ENCODE measurements at regions not wholly inside any gene's neighbourhood (a gene's known extent, or its start where the extent isn't known, plus 50 kb on each side); places are given as distances from the start of the nearest gene placed in this dataset.
A peak's percentile ranks its signal among the peaks of the same experiment; 100 is the strongest.

- no peaks in the 10 kb centered on the region for H3K27me3 ChIP-seq
- ATAC-seq (peak in 3 of 4 donors; percentile 11 to 28 (median 23)), DNase-seq (no peak)
- no CpG with 5 or more reads among the region's 8 CpGs for WGBS (ENCODE audit: insufficient coverage, low coverage, low lambda C conversion rate, missing lambda C conversion rate)
- peaks cover 0 to 4% (median 0%) of the 10 kb centered on the region in 4 donors for H3K4me1 ChIP-seq
- no peaks in the 10 kb centered on the region for H3K9me3 ChIP-seq
- no peak overlapping the region for H3K4me3 ChIP-seq
- TF ChIP-seq POLR2A (IDR thresholded peaks at IDR 0.05), result no peak
- no peak for TF ChIP-seq CTCF (IDR thresholded peaks at IDR 0.05)
- intact Hi-C loops (cut with DNase I), result no loop called here
- peaks cover 0 to 7% (median 3%) of the 10 kb centered on the region in 4 donors for H3K36me3 ChIP-seq
- H3K27ac ChIP-seq, result no peak overlapping the region
Observed at GRCh38 chr12:124432376-124432775, 135.0 kb downstream of the NCOR2 start.

- H3K4me1 ChIP-seq, result peaks cover 0 to 6% (median 0%) of the 10 kb centered on the region in 4 donors
- 80% methylated on average over 1 of the region's 8 CpGs for WGBS (ENCODE audit: insufficient coverage, low coverage, low lambda C conversion rate, missing lambda C conversion rate)
- H3K27me3 ChIP-seq, result no peaks in the 10 kb centered on the region
- H3K36me3 ChIP-seq, result peaks cover 0 to 7% (median 3%) of the 10 kb centered on the region in 4 donors
- no peak overlapping the region for H3K27ac ChIP-seq
- H3K4me3 ChIP-seq, result no peak overlapping the region
- intact Hi-C loops (cut with DNase I), result no loop called here
- no peak for TF ChIP-seq POLR2A (IDR thresholded peaks at IDR 0.05)
- TF ChIP-seq CTCF (IDR thresholded peaks at IDR 0.05), result no peak
- H3K9me3 ChIP-seq, result no peaks in the 10 kb centered on the region
- no peak for ATAC-seq
- no peak for DNase-seq
Observed at GRCh38 chr12:124431971-124432370, 135.4 kb downstream of the NCOR2 start.

GRCh38 chr12:124430491-124430890 is 135.6 kb downstream of the RFLNA start:
- TF ChIP-seq CTCF (IDR thresholded peaks at IDR 0.05) (no peak), POLR2A (IDR thresholded peaks at IDR 0.05) (no peak)
- H3K36me3 ChIP-seq, result peaks cover 0 to 15% (median 3%) of the 10 kb centered on the region in 4 donors
- H3K4me3 ChIP-seq, result no peak overlapping the region
- WGBS (ENCODE audit: insufficient coverage, low coverage, low lambda C conversion rate, missing lambda C conversion rate), result 93% methylated on average over 3 of the region's 23 CpGs
- no peak overlapping the region for H3K27ac ChIP-seq
- H3K4me1 ChIP-seq, result peaks cover 0 to 6% (median 0%) of the 10 kb centered on the region in 4 donors
- no peak for DNase-seq
- H3K27me3 ChIP-seq, result no peaks in the 10 kb centered on the region
- H3K9me3 ChIP-seq, result no peaks in the 10 kb centered on the region
- intact Hi-C loops (cut with DNase I), result no loop called here
- no peak for ATAC-seq

GRCh38 chr12:124429535-124429934 is 134.6 kb downstream of the RFLNA start:
- H3K4me1 ChIP-seq, result peaks cover 0 to 6% (median 0%) of the 10 kb centered on the region in 4 donors
- no peaks in the 10 kb centered on the region for H3K9me3 ChIP-seq
- WGBS (ENCODE audit: insufficient coverage, low coverage, low lambda C conversion rate, missing lambda C conversion rate), result no CpG with 5 or more reads among the region's 15 CpGs
- no peak overlapping the region for H3K27ac ChIP-seq
- TF ChIP-seq POLR2A (IDR thresholded peaks at IDR 0.05) (no peak), CTCF (IDR thresholded peaks at IDR 0.05) (no peak)
- ATAC-seq (no peak), DNase-seq (no peak)
- peaks cover 0 to 18% (median 3%) of the 10 kb centered on the region in 4 donors for H3K36me3 ChIP-seq
- intact Hi-C loops (cut with DNase I), result no loop called here
- H3K4me3 ChIP-seq, result no peak overlapping the region
- H3K27me3 ChIP-seq, result no peaks in the 10 kb centered on the region

Data from right lobe of liver (tissue), 6 donors.